ENCODE measurements at regions not wholly inside any gene's neighbourhood (a gene's known extent, or its start where the extent isn't known, plus 50 kb on each side); places are given as distances from the start of the nearest gene placed in this dataset.

DNA sequence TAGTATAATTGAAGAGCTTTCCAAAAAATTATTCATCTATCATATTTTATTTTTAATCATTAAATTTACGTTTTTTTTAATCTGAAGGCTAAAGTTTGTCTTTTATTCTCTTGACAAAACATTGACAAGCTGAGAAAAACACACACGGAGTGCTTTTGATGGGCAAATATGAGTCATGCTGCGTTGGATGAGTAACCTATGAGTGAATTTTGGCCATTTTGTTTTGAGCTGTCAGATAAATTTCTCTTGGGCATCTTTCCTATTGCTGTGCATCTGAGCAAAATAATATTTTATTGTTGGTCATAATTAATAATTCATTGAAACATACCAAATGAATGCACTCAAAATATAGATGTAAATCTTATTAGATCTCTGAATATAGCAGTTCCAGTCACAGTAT, 1144.1 kb upstream of the ADGRL2 start:
- no peak for TF ChIP-seq POLR2AphosphoS5 (IDR thresholded peaks at IDR 0.05; ENCODE audit: borderline replicate concordance, low read depth, low read length)
- TF ChIP-seq EZH2 (IDR thresholded peaks at IDR 0.05): no peak
- TF ChIP-seq FOXP2 (optimal IDR thresholded peaks at IDR 0.05; ENCODE audit: control extremely low read depth, extremely low read length, insufficient read depth): no peak

All from SK-N-MC (cell line).